K562 (cell line): ENCODE measurements at regions not wholly inside any gene's neighbourhood (a gene's known extent, or its start where the extent isn't known, plus 50 kb on each side); places are given as distances from the start of the nearest gene placed in this dataset.
"Not testable (repeated sequence)": the region's sequence is repeated elsewhere in the genome, so short reads cannot be mapped to it uniquely, and the experiment has no call there.

Experiments
- ATAC-seq: fragments of 200-7000 bp; cut with Tn5 transposase; 3 replicates; pipeline ENCODE4 v1.9.1; 2020; ENCODE audit warnings: moderate library complexity
- BruUV-seq: library from RNA; stranded (reverse); fragments of 400-500 nt; replicated peaks from 2 replicates; lab custom pipeline; 2021; lab: Mats Ljungman, UMichigan
- CTCF ChIA-PET: fragments of 300-600 bp; formaldehyde crosslinking; extraction: SDS; loops from one replicate; lab custom pipeline; 2021; ENCODE audit warnings: low intra/inter-chr PET ratio; lab: Yijun Ruan, JAX
- POLR2A ChIA-PET: fragments of 300-600, 350-650 bp; sonication (Branson Sonifier 250); formaldehyde crosslinking; extraction: SDS; loops from one replicate; lab custom pipeline; 2021; ENCODE audit warnings: antibody characterized with exemption, inconsistent platforms; lab: Yijun Ruan, JAX
- DNase-seq, 4 experiments: peaks; one replicate each; pipeline versions ENCODE4 v3.0.0 to v3.0.0-alpha.2; 2011 to 2018; ENCODE audit warnings: low spot score in 3 of 4, mixed read lengths in 3 of 4; ENCODE audit errors: extremely low read depth in 1 of 4
- FAIRE-seq: peaks from 2 replicates; lab custom pipeline; 2011; peaks lifted over from hg19 to GRCh38; lab: Jason Lieb, UNC
- H2AFZ ChIP-seq: 2 replicates; pipeline ENCODE4 v1.6.0; 2011; ENCODE audit warnings: low read depth, low read length, control low read depth, inconsistent platforms
- H3K27ac ChIP-seq: fragments of 200-600 bp; 3 replicates; pipeline ENCODE4 v1.8.0; 2011; ENCODE audit warnings: low read depth, mild to moderate bottlenecking, control low read depth, inconsistent platforms, low read length, moderate library complexity, mixed read lengths; ENCODE audit errors: extremely low read depth
- H3K27me3 ChIP-seq, 2 experiments: fragments of 300-600 bp in 1 of 2; 2 replicates in 1 of 2; 3 replicates in 1 of 2; pipeline versions ENCODE4 v1.6.0 to v1.8.0; 2011; ENCODE audit warnings: inconsistent platforms in 2 of 2, low read length in 2 of 2, mild to moderate bottlenecking in 1 of 2, mixed read lengths in 1 of 2, moderate library complexity in 1 of 2; ENCODE audit not compliant: control insufficient read depth in 2 of 2, insufficient read depth in 2 of 2
- H3K36me3 ChIP-seq: fragments of 300-600 bp; 3 replicates; pipeline ENCODE4 v1.8.0; 2011; ENCODE audit warnings: mild to moderate bottlenecking, low read length, inconsistent platforms; ENCODE audit not compliant: control insufficient read depth, insufficient read depth
- H3K4me1 ChIP-seq, 2 experiments: fragments of 200-600 bp in 1 of 2; replicated peaks in 1 of 2; 2 replicates in 1 of 2; 3 replicates in 1 of 2; pipeline versions ENCODE4 v1.5.1 to v1.8.0; 2011; ENCODE audit warnings: inconsistent platforms in 2 of 2, low read length in 2 of 2, mild to moderate bottlenecking in 1 of 2, mixed read lengths in 1 of 2, moderate library complexity in 1 of 2; ENCODE audit not compliant: control insufficient read depth in 2 of 2, insufficient read depth in 2 of 2
- H3K4me2 ChIP-seq: 2 replicates; pipeline ENCODE4 v1.6.1; 2011; ENCODE audit warnings: low read length, control low read depth, inconsistent platforms, mixed read lengths; ENCODE audit not compliant: insufficient read depth
- H3K4me3 ChIP-seq: fragments of 200-600 bp; sonication (generic), shearing (Covaris generic); 2 replicates; pipeline ENCODE4 v1.5.1; 2016; ENCODE audit warnings: control low read depth, inconsistent platforms
- H3K79me2 ChIP-seq: fragments of 200-600 bp; 3 replicates; pipeline ENCODE4 v1.8.0; 2011; ENCODE audit warnings: low read length, inconsistent platforms; ENCODE audit not compliant: control insufficient read depth, insufficient read depth
- H3K9ac ChIP-seq, 2 experiments: 2 replicates each; pipeline versions ENCODE4 v1.6.0 to v1.6.1; 2011; ENCODE audit warnings: low read depth in 2 of 2, low read length in 2 of 2, control low read depth in 1 of 2, inconsistent platforms in 1 of 2, mild to moderate bottlenecking in 1 of 2, mixed read lengths in 1 of 2; ENCODE audit not compliant: insufficient read depth in 1 of 2
- H3K9me1 ChIP-seq: one replicate; pipeline ENCODE4 v1.6.0; 2011; ENCODE audit warnings: inconsistent platforms, mild to moderate bottlenecking, low read length, moderate library complexity; ENCODE audit not compliant: control insufficient read depth, insufficient read depth
- H3K9me3 ChIP-seq: replicated peaks from 2 replicates; pipeline ENCODE4 v1.5.1; 2011; ENCODE audit warnings: low read depth, low read length, inconsistent platforms; ENCODE audit not compliant: control insufficient read depth, insufficient read depth
- H4K20me1 ChIP-seq: replicated peaks from 2 replicates; pipeline ENCODE4 v1.6.1; 2011; ENCODE audit warnings: low read length, inconsistent platforms, mixed read lengths; ENCODE audit not compliant: control insufficient read depth, insufficient read depth
- ARID1B ChIP-seq: fragments of 450-650 bp; IDR thresholded peaks from 2 replicates; pipeline ENCODE4 v1.6.1; 2016; ENCODE audit warnings: antibody characterized with exemption, mild to moderate bottlenecking, inconsistent platforms
- ATF7 ChIP-seq: fragments of 450-650 bp; IDR thresholded peaks from 2 replicates; pipeline ENCODE4 v1.7.1; 2014; ENCODE audit warnings: mild to moderate bottlenecking, moderate library complexity
- BHLHE40 ChIP-seq: IDR thresholded peaks from 2 replicates; pipeline ENCODE4 v1.6.1; 2011; ENCODE audit warnings: low read length, improper control_type of control experiment
- CXXC5 ChIP-seq: fragments of 250-450 bp; sonication (Bioruptor Pico); IDR thresholded peaks from 2 replicates; pipeline ENCODE4 v1.8.0; 2022; ENCODE audit warnings: inconsistent platforms, mild to moderate bottlenecking, moderate library complexity
- DPF2 ChIP-seq: fragments of 450-650 bp; IDR thresholded peaks from 2 replicates; pipeline ENCODE4 v1.6.1; 2016
- FOXJ2 ChIP-seq: fragments of 200-800 bp; sonication (Bioruptor generic); IDR thresholded peaks from 2 replicates; pipeline ENCODE4 v1.6.1; 2016; ENCODE audit warnings: missing genetic modification characterization, missing compliant biosample characterization
- FOXM1 ChIP-seq, 2 experiments: fragments of 450-650 bp in 1 of 2; sonication (generic) in 1 of 2; formaldehyde crosslinking in 1 of 2; IDR thresholded peaks; 2 replicates each; pipeline versions ENCODE4 v1.6.1 to v1.9.0; 2017 to 2022; ENCODE audit warnings: low read depth in 2 of 2, mild to moderate bottlenecking in 2 of 2, missing genetic modification reagents in 1 of 2, moderate library complexity in 1 of 2
- KLF16 ChIP-seq: IDR thresholded peaks from 2 replicates; pipeline ENCODE4 v1.6.1; 2016; ENCODE audit warnings: antibody characterized with exemption
- L3MBTL2 ChIP-seq: fragments of 450-650 bp; IDR thresholded peaks from 2 replicates; pipeline ENCODE4 v1.6.1; 2016; ENCODE audit warnings: mild to moderate bottlenecking, moderate library complexity
- NCOR1 ChIP-seq: fragments of 450-650 bp; IDR thresholded peaks from 2 replicates; pipeline ENCODE4 v1.6.1; 2016; ENCODE audit warnings: mild to moderate bottlenecking, moderate library complexity
- SMARCE1 ChIP-seq: fragments of 450-650 bp; IDR thresholded peaks from 2 replicates; pipeline ENCODE4 v1.7.1; 2016; ENCODE audit warnings: mild to moderate bottlenecking
- TEAD4 ChIP-seq, 2 experiments: sonication (generic) in 1 of 2; formaldehyde crosslinking in 1 of 2; IDR thresholded peaks; 2 replicates each; pipeline versions ENCODE4 v1.6.1 to v1.8.0; 2012 to 2022; ENCODE audit warnings: borderline replicate concordance in 1 of 2, inconsistent platforms in 1 of 2, low read length in 1 of 2, mild to moderate bottlenecking in 1 of 2, missing genetic modification reagents in 1 of 2
- TRIM24 ChIP-seq, 2 experiments: fragments of 450-650 bp; IDR thresholded peaks; 2 replicates each; pipeline ENCODE4 v1.6.1; 2016
- ZNF766 ChIP-seq: fragments of 200-800 bp; sonication (Bioruptor generic); conservative IDR thresholded peaks from 2 replicates; pipeline ENCODE4 v1.6.1; 2016; ENCODE audit warnings: missing genetic modification characterization, missing compliant biosample characterization
- WGBS: fragments of 100-300 bp; shearing (Covaris generic); methylation state at CpG from one replicate; pipeline ENCODE4 v1.1.6; 2016; ENCODE audit warnings: low coverage, mixed read lengths; ENCODE audit not compliant: insufficient coverage; ENCODE audit errors: missing lambda C conversion rate; 5-methylcytosine and 5-hydroxymethylcytosine counted together
- in situ Hi-C: fragments of 300-500 bp; cut with MboI; formaldehyde crosslinking; loops from 4 replicates; pipeline ENCODE4 v1.15.0; 2018; ENCODE audit warnings: inconsistent platforms, mixed read lengths
- intact Hi-C: fragments of 100-400 bp; cut with micrococcal nuclease; formaldehyde crosslinking; loops from 2 replicates; pipeline ENCODE4 v1.14.2; 2022
- TF ChIP-seq, protein P1 (sequence below): fragments of 450-650 bp; formaldehyde crosslinking; conservative IDR thresholded peaks from 2 replicates; pipeline ENCODE4 v1.4.0; 2022; ENCODE audit warnings: mild to moderate bottlenecking, missing genetic modification characterization
- TF ChIP-seq, protein P2 (sequence below): fragments of 200-800 bp; sonication (Bioruptor generic); IDR thresholded peaks from 2 replicates; pipeline ENCODE4 v1.6.1; 2017; ENCODE audit warnings: missing genetic modification characterization, missing compliant biosample characterization
- TF ChIP-seq, protein P3 (sequence below), 2 experiments: fragments of 450-650 bp in 1 of 2; sonication (generic) in 1 of 2; formaldehyde crosslinking in 1 of 2; IDR thresholded peaks in 1 of 2; conservative IDR thresholded peaks in 1 of 2; 2 replicates each; pipeline versions ENCODE4 v1.6.1 to v1.8.1; 2016 to 2023; ENCODE audit warnings: mild to moderate bottlenecking in 2 of 2, moderate library complexity in 2 of 2, inconsistent platforms in 1 of 2, missing genetic modification reagents in 1 of 2

DNA sequence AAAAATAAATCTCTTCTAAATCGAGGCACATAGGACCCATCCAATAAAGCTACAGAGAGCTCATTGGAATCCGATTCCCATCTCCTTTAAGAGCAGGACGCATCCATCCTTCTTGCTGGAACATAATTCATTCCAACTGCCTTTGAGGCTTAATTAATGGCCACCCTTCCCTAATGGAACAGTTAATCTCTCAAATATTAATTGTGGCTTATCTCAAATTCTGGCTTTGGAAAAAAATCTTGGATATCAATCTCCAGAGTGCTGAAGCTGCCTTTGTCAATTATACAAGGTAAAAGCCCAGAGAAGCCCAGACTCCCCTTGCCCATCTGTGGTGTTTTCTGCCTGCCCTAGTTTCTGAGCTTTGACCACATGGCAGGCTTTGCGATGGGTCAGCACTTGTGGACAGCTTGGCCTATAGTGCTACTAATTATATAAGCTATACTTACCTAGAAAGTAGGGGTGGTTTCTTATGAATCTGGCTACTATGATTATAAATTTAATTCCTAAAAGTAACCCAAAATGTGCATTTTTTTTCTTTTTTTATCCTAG is 246.3 kb downstream of the NUAK1 start (continued):
- TF ChIP-seq, protein P1, sequence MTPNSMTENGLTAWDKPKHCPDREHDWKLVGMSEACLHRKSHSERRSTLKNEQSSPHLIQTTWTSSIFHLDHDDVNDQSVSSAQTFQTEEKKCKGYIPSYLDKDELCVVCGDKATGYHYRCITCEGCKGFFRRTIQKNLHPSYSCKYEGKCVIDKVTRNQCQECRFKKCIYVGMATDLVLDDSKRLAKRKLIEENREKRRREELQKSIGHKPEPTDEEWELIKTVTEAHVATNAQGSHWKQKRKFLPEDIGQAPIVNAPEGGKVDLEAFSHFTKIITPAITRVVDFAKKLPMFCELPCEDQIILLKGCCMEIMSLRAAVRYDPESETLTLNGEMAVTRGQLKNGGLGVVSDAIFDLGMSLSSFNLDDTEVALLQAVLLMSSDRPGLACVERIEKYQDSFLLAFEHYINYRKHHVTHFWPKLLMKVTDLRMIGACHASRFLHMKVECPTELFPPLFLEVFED (CRISPR knock-in tag), result no peak
- no peak for TF ChIP-seq DPF2

DNA sequence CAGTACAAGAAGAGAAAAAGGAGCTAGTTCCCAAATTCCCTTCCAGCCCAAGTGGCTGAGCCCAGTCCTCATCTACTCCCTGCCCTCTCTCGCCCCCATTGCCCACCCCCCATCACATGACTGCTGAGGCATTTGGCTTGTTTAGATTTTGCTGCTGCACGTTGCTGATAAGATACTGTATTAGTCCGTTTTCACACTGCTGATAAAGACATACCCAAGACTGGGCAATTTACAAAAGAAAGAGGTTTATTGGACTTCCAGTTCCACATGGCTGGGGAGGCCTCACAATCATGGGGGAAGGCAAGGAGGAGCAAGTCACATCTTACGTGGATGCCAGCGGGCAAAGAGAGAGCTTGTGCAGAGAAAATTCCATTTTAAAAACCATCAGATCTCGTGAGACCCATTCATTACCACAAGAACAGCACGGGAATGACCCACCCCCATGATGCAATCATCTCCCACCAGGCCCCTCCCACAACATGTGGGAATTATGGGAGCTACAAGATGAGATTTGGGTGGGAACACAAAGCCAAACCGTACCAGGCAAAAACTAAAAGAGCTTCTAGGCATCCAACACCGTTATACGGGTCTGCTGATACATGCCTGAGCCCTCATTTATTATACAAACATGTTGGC is 243.4 kb downstream of the NUAK1 start:
- peak in 1 of 4 experiments; percentile 13 for DNase-seq
- WGBS, result 12% methylated on average over 10 of the region's 10 CpGs
- BruUV-seq; H3K9ac ChIP-seq; in situ Hi-C loops; H3K79me2 ChIP-seq; H3K9me1 ChIP-seq; intact Hi-C loops; H3K27me3 ChIP-seq; H2AFZ ChIP-seq; H3K4me3 ChIP-seq; H3K27ac ChIP-seq; H3K4me1 ChIP-seq; H3K4me2 ChIP-seq; POLR2A ChIA-PET; H3K9me3 ChIP-seq; H4K20me1 ChIP-seq; CTCF ChIA-PET; H3K36me3 ChIP-seq; FAIRE-seq; TF ChIP-seq TEAD4 (CRISPR knock-in tag; IDR thresholded peaks at IDR 0.05; ENCODE audit: borderline replicate concordance); FOXM1 (CRISPR knock-in tag; IDR thresholded peaks at IDR 0.05; ENCODE audit: low read depth): not testable (repeated sequence)
- peak; percentile 49; the same call in 2 of the 3 replicates for ATAC-seq
- TF ChIP-seq ATF7, result peak; percentile 63
- peak; percentile 71 for TF ChIP-seq DPF2
- TF ChIP-seq CXXC5 (CRISPR knock-in tag), result peak; percentile 47; the same call in 1 of the 2 replicates
- TF ChIP-seq, protein P2, sequence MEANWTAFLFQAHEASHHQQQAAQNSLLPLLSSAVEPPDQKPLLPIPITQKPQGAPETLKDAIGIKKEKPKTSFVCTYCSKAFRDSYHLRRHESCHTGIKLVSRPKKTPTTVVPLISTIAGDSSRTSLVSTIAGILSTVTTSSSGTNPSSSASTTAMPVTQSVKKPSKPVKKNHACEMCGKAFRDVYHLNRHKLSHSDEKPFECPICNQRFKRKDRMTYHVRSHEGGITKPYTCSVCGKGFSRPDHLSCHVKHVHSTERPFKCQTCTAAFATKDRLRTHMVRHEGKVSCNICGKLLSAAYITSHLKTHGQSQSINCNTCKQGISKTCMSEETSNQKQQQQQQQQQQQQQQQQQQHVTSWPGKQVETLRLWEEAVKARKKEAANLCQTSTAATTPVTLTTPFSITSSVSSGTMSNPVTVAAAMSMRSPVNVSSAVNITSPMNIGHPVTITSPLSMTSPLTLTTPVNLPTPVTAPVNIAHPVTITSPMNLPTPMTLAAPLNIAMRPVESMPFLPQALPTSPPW (CRISPR knock-in tag), result peak; percentile 13; the same call in 1 of the 2 replicates
- peak; percentile 63 for TF ChIP-seq L3MBTL2
- TF ChIP-seq SMARCE1, result peak; percentile 59; the same call in 1 of the 2 replicates
- TF ChIP-seq, protein P3, sequence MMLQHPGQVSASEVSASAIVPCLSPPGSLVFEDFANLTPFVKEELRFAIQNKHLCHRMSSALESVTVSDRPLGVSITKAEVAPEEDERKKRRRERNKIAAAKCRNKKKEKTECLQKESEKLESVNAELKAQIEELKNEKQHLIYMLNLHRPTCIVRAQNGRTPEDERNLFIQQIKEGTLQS (IDR thresholded peaks at IDR 0.05), result peak; percentile 86
- TF ChIP-seq, protein P3 (CRISPR knock-in tag; conservative IDR thresholded peaks at IDR 0.05), result not testable (repeated sequence)
- TF ChIP-seq ARID1B, result peak; percentile 86
- peak; percentile 72 for TF ChIP-seq TEAD4 (IDR thresholded peaks at IDR 0.05; ENCODE audit: low read length)
- 0 out of 2 replicates have a peak, but pooled peaks have one; percentile 34 for TF ChIP-seq FOXJ2 (tag)
- peak; percentile 100 for TF ChIP-seq ZNF766 (CRISPR knock-in tag)
- TF ChIP-seq BHLHE40, result 0 out of 2 replicates have a peak, but pooled peaks have one; percentile 25
- TF ChIP-seq NCOR1, result peak; percentile 68
- TF ChIP-seq KLF16, result peak; percentile 52; the same call in 1 of the 2 replicates
- peak; percentile 58; the same call in 1 of the 2 replicates for TF ChIP-seq FOXM1 (IDR thresholded peaks at IDR 0.05; ENCODE audit: low read depth)
- TF ChIP-seq TRIM24 (IDR thresholded peaks at IDR 0.05), result peak; percentile 37 to 86; a peak in 2 of 4 replicates
